Kidney (tissue), 13 donors: ENCODE measurements at regions not wholly inside any gene's neighbourhood (a gene's known extent, or its start where the extent isn't known, plus 50 kb on each side); places are given as distances from the start of the nearest gene placed in this dataset.

Experiments
- DNase-seq, 5 donors: peaks; one replicate each; pipeline ENCODE4 v3.0.0-alpha.2; 2013 to 2020
- FAIRE-seq: peaks from 2 replicates; lab custom pipeline; 2012; peaks lifted over from hg19 to GRCh38; lab: Jason Lieb, UNC
- H3K27ac ChIP-seq, 2 donors: one replicate each; pipeline ENCODE4 v1.7.0; 2013; ENCODE audit warnings: low read depth in 2 of 2, low read length in 2 of 2, inconsistent platforms in 1 of 2
- H3K27me3 ChIP-seq: one replicate; pipeline ENCODE4 v1.7.1; 2013; ENCODE audit warnings: low read length, inconsistent platforms; ENCODE audit not compliant: control insufficient read depth, insufficient read depth
- H3K36me3 ChIP-seq, 3 donors: one replicate each; pipeline versions ENCODE4 v1.7.0 to v1.7.1; 2013; ENCODE audit warnings: low read length in 3 of 3, control low read depth in 1 of 3, inconsistent platforms in 1 of 3; ENCODE audit not compliant: insufficient read depth in 3 of 3, control insufficient read depth in 2 of 3
- H3K4me1 ChIP-seq, 3 donors: one replicate each; pipeline versions ENCODE4 v1.7.0 to v1.7.1; 2013; ENCODE audit warnings: low read length in 3 of 3, inconsistent platforms in 1 of 3, low read depth in 1 of 3; ENCODE audit not compliant: control insufficient read depth in 2 of 3, insufficient read depth in 2 of 3
- H3K4me3 ChIP-seq, 3 donors: one replicate each; pipeline versions ENCODE4 v1.7.0 to v1.8.1; 2013; ENCODE audit warnings: low read length in 3 of 3, control low read depth in 1 of 3, inconsistent platforms in 1 of 3
- H3K9ac ChIP-seq, 3 donors: one replicate each; pipeline versions ENCODE4 v1.7.0 to v1.7.1; 2013; ENCODE audit warnings: low read length in 3 of 3, control low read depth in 1 of 3, inconsistent platforms in 1 of 3
- H3K9me3 ChIP-seq, 3 donors: one replicate each; pipeline versions ENCODE4 v1.7.0 to v1.7.1; 2013; ENCODE audit warnings: low read length in 3 of 3, control low read depth in 1 of 3, inconsistent platforms in 1 of 3; ENCODE audit not compliant: control insufficient read depth in 2 of 3, insufficient read depth in 1 of 3
- intact Hi-C: fragments of 100-400 bp; cut with DNase I; formaldehyde crosslinking; loops from one replicate; pipeline ENCODE4 v1.11.1; 2022
- TF ChIP-seq, protein P1 (sequence below): IDR thresholded peaks from 3 replicates; pipeline ENCODE4 v1.5.1; 2012; ENCODE audit warnings: mild to moderate bottlenecking, moderate library complexity, borderline replicate concordance; ENCODE audit not compliant: insufficient read depth; ENCODE audit errors: extremely low read depth
- donor health status: control.
- donor health status: control.
- donor health status: control.
- donor health status: control.
- donor health status: control.
- donor health status: DM: yes; HTN: yes; CAD: no.
- donor health status: Normal renal cell carcinoma (clear cell type).

DNA sequence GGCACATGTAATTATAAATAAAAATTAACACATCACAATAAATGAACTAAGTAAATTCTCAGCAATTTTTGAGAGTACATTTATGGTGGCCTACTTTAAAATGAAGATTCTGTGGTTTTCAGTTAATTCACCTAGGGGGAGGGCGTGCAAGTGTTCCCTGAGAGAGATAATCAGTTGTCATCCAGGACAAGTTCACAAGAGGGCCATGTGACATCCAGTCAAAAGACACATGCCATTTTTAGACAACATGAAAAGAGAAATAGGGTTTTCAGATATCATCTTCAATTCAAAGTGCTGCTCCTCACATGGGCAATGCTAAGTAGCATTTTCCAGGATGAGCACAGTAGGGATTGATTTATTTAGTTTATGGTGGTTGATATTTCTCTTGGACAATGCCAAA is 393.7 kb downstream of the STK39 start:
- Histone ChIP-seq H3K9me3 (no peaks in the 10 kb centered on the region), H3K9ac (no peak overlapping the region), H3K4me3 (no peak overlapping the region), H3K27ac (no peak overlapping the region), H3K27me3 (no peaks in the 10 kb centered on the region), H3K36me3 (no peaks in the 10 kb centered on the region), H3K4me1 (no peaks in the 10 kb centered on the region)
- intact Hi-C loops: no loop called here
- TF ChIP-seq, protein P1, sequence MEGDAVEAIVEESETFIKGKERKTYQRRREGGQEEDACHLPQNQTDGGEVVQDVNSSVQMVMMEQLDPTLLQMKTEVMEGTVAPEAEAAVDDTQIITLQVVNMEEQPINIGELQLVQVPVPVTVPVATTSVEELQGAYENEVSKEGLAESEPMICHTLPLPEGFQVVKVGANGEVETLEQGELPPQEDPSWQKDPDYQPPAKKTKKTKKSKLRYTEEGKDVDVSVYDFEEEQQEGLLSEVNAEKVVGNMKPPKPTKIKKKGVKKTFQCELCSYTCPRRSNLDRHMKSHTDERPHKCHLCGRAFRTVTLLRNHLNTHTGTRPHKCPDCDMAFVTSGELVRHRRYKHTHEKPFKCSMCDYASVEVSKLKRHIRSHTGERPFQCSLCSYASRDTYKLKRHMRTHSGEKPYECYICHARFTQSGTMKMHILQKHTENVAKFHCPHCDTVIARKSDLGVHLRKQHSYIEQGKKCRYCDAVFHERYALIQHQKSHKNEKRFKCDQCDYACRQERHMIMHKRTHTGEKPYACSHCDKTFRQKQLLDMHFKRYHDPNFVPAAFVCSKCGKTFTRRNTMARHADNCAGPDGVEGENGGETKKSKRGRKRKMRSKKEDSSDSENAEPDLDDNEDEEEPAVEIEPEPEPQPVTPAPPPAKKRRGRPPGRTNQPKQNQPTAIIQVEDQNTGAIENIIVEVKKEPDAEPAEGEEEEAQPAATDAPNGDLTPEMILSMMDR: no peak
- DNase-seq: no peak
- FAIRE-seq: no peak

DNA sequence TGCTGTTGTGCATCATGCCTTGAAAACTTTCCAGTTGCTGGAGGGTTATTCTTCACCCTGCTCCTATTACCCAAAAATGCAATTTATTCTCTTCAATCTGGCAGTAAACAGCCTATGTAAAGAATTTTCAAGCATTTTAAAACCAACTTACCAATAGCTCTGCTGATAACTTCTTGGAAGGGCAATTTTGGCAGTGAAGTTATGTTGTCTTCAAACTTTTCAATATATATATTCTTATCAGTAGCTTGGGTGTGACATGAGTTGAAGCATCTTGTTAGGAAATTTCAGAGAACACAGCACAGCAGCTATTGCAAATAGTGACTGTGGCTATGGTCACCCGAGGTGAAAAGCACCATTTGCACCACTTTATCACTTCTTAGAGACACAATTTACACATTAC is 395.5 kb downstream of the STK39 start:
- Histone ChIP-seq H3K36me3 (no peaks in the 10 kb centered on the region), H3K27ac (no peak overlapping the region), H3K27me3 (no peaks in the 10 kb centered on the region), H3K4me3 (no peak overlapping the region), H3K9me3 (no peaks in the 10 kb centered on the region), H3K4me1 (no peaks in the 10 kb centered on the region), H3K9ac (no peak overlapping the region)
- FAIRE-seq: no peak
- TF ChIP-seq, protein P1: no peak
- no peak for DNase-seq
- intact Hi-C loops: no loop called here

DNA sequence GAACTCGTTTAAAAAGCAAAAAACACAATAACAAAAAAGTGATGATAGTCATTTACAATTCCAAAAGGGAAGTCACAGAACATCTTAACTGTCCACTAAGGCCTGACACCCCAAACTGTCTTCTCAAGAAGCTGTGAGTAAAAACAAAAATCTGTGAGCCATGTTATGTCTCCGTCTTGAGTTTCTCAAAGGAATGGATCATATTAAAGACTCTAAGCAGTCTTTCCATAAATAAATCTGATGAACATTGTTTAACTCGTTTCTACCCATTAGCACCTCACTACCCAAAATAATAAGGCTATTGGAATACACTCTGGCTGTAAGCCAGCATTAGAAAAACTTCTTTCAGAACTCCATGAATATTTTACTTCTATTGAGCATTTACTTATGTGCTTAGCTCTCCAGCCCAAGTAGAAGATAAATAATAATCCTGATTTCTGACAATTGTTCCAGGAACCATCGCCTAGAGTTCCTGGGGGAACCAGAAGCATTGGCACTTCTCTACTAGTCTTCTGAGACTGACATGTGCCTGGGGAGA is 396.0 kb downstream of the STK39 start:
- Histone ChIP-seq H3K36me3 (no peaks in the 10 kb centered on the region), H3K4me3 (no peak overlapping the region), H3K27ac (no peak overlapping the region), H3K4me1 (no peaks in the 10 kb centered on the region), H3K9me3 (no peaks in the 10 kb centered on the region), H3K27me3 (no peaks in the 10 kb centered on the region), H3K9ac (no peak overlapping the region)
- DNase-seq: no peak
- no peak for FAIRE-seq
- intact Hi-C loops: no loop called here
- TF ChIP-seq, protein P1: no peak
